Head of caudate nucleus (tissue), 42 donors: ENCODE measurements at regions not wholly inside any gene's neighbourhood (a gene's known extent, or its start where the extent isn't known, plus 50 kb on each side); places are given as distances from the start of the nearest gene placed in this dataset.

Experiments
- DNase-seq, 42 donors: peaks; one replicate each; pipeline versions ENCODE4 v3.0.0 to v3.0.0-alpha.2; 2020 to 2021; ENCODE audit warnings: mixed read lengths in 7 of 42
- intact Hi-C: fragments of 100-400 bp; cut with DNase I; formaldehyde crosslinking; loops from one replicate; pipeline ENCODE4 v1.15.0; 2022

DNA sequence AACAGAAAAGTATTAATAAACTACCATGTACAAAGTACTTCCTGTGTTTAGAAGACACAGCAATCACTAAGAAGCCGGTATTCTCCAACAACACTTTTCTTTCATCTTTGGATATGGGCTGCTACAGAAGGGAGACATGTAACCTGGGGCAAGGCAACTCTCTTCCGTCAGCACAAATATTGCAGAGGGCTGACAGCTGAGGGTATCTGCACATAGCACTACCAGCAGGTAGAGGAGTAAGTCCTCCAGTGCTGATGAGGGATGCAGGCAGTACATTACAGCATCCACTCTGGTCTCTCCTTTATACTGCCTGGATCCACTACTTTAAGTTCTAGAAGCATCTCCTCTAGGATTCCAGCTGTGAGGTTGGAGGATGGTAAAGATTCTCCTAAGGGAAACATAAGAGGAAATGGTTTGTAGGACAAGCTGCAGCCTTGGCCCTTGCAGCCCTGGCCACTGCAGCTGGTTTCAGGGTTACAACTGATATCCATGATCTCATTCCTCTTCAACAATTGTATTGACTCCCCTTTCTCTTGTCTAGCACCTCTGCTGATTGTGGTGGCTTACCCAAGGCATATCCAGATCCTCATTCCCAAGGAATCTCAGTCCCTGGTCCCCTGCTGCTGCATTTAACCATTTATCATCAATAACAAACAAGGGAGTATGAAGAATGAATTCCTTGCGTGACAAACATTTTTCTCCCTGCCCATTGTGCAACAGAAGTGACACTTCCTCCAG is 110.7 kb upstream of the ADGRF1 start:
- intact Hi-C loops: no loop called here
- no peak for DNase-seq

DNA sequence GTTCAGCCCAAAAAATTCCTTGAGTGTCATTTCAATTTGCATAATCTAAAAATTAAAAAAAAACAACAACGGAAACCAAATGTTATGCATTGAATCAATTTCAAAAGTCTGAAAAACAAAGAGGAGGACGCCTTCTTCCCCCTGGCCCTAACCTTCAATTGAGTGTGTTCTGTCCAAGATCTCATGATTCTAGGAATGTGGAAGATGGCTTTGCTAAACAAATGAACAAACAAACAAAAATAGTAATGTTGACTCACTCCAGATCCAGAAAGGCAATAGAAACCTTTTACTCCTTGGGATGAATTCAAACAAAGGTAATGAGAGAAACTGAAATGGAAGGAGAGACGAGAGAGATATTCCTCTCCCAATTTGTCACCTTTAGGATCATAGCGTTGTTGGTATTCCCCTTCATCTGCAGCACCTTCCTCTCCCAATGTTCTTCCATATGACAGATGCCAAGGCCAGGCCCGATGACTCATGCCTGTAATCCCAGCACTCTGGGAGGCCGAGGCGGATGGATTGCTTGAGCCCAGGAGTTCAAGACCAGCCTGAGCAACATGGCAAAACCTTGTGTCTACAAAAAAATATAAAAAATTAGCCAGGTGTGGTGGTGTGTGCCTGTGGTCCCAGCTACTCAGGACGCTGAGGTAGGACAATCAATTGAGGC is 109.2 kb upstream of the ADGRF1 start:
- intact Hi-C loops: no loop called here
- no peak for DNase-seq

DNA sequence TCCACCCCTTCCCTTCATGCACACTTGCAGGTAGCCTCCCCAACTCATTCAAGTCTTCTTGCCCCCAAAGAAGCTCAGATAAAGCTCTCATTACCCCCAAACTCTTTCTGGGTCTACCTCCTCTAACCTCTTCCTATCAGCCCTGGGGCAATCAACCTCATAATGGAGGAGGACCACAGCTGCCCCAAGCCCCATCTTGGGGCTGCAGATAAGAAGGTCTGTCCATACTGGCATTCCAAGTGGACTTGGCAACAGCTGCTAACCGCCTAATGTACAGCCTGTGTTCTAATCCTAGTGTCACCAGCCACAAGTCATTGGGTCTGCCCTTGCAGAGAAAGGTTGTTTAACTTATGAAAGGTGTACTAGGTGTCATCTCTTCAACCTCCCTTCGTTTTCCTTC is 107.4 kb upstream of the ADGRF1 start:
- intact Hi-C loops: no loop called here
- DNase-seq: no peak

DNA sequence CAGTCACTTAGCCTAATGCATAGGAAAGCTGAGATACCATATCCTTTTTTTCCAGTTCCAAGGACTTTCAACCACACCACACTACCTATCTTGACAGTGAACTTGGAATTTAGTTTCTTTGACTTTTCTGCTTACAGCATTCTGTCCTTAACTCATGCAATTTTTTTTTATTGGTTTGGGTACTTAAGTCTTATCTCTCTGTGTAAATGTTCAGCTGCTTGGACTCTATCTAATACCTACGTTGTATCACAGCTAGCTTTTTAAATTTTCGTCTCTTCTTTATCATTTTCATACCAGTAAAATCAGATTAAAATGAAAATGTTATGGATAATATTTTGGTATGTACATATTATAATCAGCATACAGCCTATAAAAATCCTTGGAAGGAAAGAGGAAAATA is 106.9 kb upstream of the ADGRF1 start:
- DNase-seq: no peak
- intact Hi-C loops: no loop called here

DNA sequence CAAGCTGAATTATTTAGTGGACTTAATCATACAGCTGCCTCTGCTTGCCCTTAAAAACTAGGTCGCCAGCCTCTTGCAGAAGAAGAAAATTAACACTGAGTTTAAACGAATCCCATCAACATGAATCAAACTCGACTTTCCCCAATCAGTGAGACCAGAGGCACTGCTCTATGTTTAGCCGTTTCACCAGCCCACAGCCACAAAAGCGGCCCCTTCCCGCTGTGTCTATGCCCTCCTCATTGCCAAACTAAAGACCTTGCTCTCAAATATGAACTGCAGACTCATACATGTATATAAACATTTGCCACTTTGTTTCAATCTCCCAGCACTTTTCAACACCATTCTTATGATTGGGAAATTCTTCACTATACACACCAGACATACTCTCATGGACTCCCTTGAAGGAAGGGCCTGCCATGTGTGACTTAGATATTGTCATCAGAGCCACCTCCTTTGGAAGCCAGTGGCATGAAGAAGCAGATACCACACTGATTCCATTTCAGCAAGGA is 105.8 kb upstream of the ADGRF1 start:
- DNase-seq: no peak
- intact Hi-C loops: no loop called here

DNA sequence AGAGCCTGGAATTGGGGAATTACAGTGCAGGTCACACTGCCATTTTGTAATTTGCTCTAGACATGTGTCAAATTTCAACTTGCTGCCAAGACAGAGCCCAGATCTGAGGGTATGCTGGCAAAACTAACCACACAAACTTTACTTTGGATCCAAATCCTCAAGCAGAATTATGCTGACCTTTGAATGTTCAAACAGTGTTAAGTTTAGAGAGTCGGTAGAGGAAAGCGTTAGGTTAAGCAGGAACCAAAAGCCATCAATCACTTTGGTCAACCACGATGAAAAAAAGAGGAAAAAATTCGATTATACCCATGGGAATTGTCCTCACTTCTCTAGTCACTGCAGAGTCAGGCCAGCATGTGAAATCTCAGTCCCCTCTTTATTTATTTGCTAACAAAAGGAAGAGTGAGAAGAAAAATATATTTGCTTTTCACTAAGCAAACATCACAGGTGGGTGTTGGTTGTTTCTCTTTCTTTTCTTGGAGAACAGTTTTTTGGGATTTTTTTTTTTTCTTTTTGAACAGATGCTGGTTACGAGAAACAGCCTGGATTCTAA is 105.1 kb upstream of the ADGRF1 start:
- DNase-seq: no peak
- intact Hi-C loops: no loop called here

DNA sequence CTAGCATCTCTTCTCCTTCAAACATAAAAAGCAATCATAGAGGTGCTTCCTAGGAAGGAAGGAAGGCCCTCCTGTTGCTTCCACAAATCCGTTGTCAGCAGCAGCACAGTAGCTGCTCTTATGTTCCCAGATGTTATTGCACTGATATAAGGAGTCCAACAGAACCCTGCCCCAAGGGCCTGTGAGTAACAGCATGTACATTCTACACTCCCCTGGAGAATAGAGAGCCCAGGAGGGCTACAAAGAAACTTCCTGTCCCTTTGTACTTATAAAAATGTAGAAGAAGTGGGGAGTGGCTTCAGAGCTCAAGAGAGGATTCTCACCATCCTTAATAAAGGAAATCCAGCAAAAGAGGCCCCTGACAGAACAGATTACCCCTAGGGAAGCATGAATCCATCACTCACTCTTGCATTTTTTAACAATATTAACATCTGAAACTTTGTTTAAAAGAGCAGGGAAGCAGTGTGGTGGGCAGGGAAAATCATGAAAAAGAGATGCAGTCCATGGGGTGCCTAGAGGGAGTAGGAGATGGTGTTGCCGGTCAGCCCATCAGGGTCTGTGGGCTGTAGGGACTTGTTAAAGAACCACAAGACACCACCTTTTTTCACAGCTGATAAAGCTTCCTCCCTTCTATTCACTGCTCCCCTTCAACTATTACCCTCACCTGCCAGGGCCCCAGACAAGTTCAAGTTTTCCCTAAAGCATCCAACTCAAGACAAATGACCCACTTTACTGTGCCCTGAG is 104.5 kb upstream of the ADGRF1 start:
- no peak for DNase-seq
- intact Hi-C loops: no loop called here

DNA sequence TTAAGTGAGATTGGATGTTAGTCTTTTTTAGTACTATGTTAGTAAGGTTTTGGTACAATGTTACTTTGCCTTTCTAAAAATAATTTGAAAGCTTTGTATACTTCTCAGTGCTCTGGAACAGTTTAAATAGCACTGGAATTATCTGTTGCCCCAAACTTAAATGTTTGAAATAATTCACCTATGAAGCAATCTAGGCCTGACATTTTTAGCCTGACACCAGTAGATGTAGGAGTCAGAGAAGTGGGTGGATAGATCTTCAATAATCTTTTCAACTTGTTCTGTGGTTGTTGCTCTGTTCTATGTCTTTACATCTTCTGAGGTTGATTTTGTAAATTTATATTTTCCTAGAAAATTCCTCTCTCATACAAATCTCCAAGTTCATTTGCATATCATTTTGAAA is 103.1 kb upstream of the ADGRF1 start:
- no peak for DNase-seq
- intact Hi-C loops: no loop called here

DNA sequence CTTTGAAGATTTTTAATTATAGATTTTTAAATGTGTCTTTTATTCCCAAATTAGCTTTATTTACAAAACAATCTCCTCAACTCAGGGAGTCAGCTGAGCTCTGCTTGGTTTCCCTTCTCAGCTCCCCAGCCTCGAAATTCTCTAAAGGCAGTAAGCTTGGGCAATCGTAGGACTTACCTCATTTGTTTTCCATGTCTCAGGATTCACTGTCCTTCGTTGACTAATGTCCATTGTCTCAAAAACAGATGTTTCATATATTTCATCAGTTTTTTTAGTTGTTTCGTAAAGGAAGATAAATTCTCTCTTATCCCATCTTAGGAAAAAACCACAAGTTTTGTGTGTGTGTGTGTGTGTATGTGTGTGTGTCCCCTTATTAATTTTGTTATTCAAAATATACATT is 102.2 kb upstream of the ADGRF1 start:
- intact Hi-C loops: no loop called here
- no peak for DNase-seq

DNA sequence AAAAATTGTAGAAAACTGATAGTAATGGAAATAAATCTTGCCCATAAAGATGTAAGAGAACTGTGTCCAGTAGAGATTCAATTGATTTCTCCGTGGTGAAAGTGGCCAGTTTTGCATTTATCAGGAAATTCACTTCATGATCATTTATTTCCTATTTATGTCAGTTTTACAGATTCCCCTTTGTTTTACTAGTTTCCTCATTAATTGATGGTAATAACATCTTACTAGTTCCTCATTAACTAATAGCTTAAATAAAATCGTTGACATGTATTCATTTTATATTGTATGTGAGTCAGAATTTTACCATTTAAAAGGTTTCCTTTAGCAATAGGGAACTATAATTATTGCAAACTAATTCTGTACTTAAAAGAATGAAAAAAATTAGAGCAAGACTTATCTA is 99.8 kb upstream of the ADGRF1 start:
- intact Hi-C loops: no loop called here
- DNase-seq: no peak

DNA sequence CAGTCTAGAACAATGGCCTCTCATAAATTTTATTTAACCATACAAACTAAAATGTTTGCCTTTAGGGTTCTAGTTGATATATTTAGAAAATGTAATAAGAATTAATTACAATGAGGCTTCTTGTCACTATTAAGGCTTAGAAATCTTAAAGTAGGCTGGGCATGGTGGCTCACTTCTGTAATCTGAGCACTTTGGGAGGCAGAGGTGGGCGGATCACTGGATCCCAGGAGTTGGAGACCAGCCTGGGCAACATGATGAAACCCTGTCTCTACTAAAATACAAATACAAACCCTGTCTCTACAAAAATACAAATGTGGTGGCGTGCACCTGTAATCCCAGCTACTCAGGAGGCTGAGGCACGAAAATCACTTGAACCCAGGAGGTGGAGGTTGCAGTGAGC is 99.0 kb upstream of the ADGRF1 start:
- DNase-seq: no peak
- intact Hi-C loops: no loop called here

DNA sequence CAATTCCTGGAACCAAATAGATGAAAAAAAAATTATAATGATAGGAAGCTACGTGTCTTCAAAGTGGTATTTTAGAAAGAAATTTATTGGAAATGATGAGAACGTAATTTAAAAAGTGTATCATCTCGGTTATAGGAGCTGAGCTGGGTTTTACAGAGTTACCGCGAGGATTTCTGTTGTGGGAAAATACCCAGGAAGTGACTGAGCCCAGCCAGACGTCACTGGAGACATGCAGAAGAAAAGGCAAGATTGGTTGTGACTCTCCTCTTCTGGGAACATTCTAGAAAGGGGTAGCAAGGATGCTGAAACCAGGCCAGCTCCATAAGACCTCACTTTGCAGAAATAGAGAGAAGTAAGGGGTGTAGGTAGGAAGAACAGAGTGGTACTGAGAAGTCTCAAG is 95.9 kb upstream of the ADGRF1 start:
- intact Hi-C loops: no loop called here
- DNase-seq: no peak

DNA sequence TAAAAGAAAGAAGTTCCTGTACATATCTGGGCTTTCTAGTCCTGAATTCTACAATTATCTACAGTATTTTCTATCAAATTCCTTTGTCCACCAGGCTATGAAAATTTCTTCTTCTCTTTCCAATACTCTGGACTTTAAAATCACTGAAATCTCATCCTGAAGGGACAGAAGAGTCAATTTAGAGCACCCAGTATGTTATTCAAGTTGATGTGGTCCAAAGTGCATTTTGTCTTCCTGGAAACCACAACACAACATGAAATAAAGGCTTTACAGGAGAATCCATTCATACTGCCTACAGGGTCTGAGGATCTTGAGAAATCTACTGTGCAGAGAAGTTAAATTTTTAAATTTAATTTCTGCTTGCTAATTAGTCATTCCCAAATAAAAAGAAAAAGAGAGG is 94.9 kb upstream of the ADGRF1 start:
- DNase-seq: no peak
- intact Hi-C loops: no loop called here

DNA sequence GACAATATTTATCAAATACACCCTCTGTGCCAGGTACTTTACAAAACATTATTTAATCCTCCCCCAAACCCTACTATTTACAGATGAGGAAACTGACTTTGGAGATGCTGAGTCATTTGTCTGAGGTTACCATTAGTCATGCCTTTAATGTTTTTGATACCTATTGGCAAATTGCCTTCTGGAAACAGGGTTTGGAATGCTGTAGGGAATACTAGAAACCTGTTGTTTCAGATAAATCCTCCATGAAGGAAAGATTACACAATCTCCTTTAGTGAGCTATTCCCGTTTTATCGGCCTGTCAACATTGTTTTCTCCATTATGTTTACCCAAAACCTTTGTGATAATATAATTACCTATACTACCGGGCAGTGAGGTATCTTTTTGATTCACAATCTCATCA is 93.6 kb upstream of the ADGRF1 start:
- DNase-seq: no peak
- intact Hi-C loops: no loop called here

DNA sequence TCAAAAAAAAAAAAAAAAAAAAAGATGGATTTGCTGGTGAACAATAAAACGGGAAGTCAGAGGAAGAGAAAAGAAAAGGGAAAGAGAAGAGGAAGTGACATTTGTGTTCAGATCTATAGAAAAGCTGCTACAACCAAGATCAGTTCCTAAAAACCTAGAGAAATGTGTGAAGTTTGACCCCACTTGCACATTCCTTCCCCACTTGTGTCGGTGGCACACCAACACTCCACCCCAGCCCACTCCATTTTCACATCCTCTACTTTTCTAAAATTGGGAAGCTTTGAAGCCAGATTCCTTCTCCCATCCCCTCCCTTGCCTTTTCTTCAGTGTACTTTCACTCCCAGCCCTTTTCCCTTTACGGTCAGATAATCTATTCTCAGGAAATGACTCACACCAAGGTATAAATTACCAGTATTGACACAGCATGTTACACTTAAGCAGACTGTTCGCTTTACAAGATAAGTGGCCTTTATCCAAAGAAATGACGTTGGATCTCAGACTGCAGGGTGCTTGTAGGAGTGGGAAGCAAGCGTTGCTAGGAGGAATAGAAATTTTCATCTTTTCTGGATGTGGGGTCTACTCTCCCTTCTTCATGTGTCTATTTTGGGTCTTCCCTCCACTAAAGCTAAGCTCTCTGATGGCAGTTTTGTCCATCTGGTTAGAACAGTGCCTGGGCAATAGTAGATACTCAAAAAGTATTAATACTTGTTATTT is 92.5 kb upstream of the ADGRF1 start:
- DNase-seq: peak in 2 of 42 donors; percentile 8 to 17
- intact Hi-C loops: no loop called here

DNA sequence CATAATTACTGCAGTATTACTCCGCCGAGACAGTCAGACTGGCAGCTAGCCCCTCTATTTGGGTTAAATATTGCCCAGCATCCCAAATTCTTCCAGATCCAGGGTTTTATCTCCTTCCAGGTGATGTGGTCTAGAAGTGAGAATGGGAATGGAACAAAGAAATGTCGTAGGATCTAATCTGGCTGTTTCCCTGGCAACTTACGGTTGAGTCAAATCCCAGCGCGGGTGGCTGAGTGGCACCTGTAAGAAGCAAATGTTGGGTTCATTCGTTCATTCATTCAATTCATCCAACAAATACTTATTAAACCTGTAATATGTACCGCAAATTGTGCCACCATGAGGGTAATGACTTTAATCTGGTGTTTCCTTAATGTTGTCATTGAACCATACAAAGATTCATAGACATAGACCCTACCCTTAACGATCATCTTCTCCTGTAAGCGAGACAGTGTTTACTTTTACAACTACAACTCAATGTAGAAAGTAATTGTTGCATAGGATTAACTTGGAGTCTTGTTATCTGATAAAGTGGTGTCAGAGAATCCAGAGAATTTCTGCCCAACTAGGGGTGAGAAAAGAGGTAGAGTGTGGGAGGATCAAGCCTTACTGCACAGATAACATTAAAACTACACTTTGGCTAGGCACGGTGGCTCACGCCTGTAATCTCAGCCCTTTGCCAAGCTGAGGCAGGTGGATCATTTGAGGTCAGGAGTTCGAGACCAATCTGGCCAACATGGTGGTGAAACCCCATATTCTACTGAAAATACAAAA is 91.3 kb upstream of the ADGRF1 start:
- peak in 15 of 42 donors; percentile 10 to 67 (median 46) for DNase-seq
- intact Hi-C loops: no loop called here

DNA sequence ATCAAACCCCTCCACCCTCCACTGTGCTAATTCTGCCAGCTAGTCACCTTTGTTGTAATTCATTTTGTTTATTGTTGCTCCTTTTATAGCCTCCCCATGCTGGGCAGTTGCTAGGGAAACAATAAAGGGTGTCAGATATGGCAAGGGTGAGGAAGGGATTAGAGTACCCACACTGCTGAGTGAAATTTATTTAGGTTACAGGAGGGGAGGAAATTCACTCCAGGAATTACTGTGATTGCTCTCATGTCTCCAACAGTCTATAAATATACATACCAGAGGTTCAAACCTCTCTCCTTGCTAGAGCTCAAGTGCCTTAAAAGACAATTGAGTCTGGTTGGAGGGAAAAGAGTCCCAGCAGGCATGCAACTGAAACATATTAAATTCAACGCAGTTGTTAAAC is 90.6 kb upstream of the ADGRF1 start:
- intact Hi-C loops: no loop called here
- DNase-seq: no peak

DNA sequence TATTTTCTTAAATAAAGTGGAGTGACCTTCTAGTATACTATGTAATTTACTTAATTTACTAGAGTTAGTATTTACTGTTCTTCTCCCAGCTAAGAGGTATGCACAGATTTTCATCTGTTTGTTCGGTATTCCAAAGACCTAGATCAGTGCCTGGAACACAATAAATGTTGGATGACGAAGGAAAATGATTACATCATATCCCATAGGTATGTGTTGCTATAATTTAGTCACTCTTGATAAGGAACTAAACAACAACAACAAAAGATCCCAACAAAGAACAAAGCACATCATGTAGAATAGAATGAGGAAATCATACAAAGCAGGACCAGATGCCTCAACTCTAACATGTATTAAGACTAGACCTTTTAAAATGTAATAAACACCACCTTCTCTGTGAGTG is 89.6 kb upstream of the ADGRF1 start:
- no peak for DNase-seq
- intact Hi-C loops: no loop called here

DNA sequence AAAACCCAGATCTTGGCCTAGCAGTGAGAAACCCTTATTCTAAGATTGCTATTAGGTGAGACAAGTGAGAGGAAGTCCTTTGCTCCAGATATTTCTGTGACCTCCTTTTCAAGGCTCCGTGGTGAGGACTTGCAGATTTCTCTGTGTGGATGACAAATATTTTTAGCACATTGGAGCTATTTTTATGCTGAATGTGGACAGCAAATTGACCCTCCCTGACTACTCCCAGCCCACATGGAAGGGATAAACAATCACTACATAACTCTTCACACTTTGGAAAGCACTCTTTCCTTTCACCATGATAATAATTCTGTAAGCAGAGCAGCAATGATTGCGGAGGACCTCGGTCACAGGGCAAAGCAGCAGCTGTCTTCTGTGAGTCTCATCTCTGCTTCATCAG is 88.0 kb upstream of the ADGRF1 start:
- intact Hi-C loops: no loop called here
- no peak for DNase-seq
